ENCODE measurements at regions not wholly inside any gene's neighbourhood (a gene's known extent, or its start where the extent isn't known, plus 50 kb on each side); places are given as distances from the start of the nearest gene placed in this dataset.

- no peak overlapping the region for H3K4me3 ChIP-seq (ENCODE audit: low read depth in 2 of 2, low read length in 2 of 2)
- no peaks in the 10 kb centered on the region for H3K4me1 ChIP-seq (ENCODE audit: control insufficient read depth, insufficient read depth, low read length)
- in situ Hi-C loops (cut with HindIII; ENCODE audit: low pct_unique_long_range_greater_than_20kb, low sequenced_read_pairs): no loop called here
- no TSS peak for BruUV-seq (replicated peaks)
- no peak for DNase-seq (ENCODE audit: low read depth, low spot score)
- TF ChIP-seq POLR2AphosphoS5 (IDR thresholded peaks at IDR 0.05; ENCODE audit: low read depth, low read length): no peak
- TF ChIP-seq REST (IDR thresholded peaks at IDR 0.05; ENCODE audit: insufficient read depth in 1 of 2, low read depth in 2 of 2, low read length in 1 of 2): no peak
- no peak for TF ChIP-seq SIN3A (IDR thresholded peaks at IDR 0.05; ENCODE audit: borderline replicate concordance, insufficient read depth, low read depth, low read length)
- no peak for TF ChIP-seq CTCF (IDR thresholded peaks at IDR 0.05)
- no peak for TF ChIP-seq TCF7L2 (IDR thresholded peaks at IDR 0.05; ENCODE audit: low read depth, low read length)
- ATAC-seq: no peak
- ChIA-PET POLR2A (no interaction called here), CTCF (interaction anchor here (0.6 kb wide), 1 partner anchor 12 kb away, joined by 8 read pairs; no protein-coding TSS in a partner anchor)
- peaks cover 32% of the 10 kb centered on the region for H3K27me3 ChIP-seq (ENCODE audit: control insufficient read depth, insufficient read depth, low read length)
- H3K9me3 ChIP-seq (ENCODE audit: control insufficient read depth, insufficient read depth, low read depth, low read length): no peaks in the 10 kb centered on the region
- no peak overlapping the region for H3K27ac ChIP-seq (ENCODE audit: low read length)
- intact Hi-C loops (cut with micrococcal nuclease; ENCODE audit: unreplicated experiment): loop anchor here (5.0 to 10.0 kb wide), 2 partner anchors 760 to 1052 kb away; no protein-coding TSS in a partner anchor
- H3K36me3 ChIP-seq (ENCODE audit: control insufficient read depth, insufficient read depth, low read length): no peaks in the 10 kb centered on the region
Observed at GRCh38 chr10:117492504-117492903, 50.0 kb upstream of the EMX2 start.

- H3K4me1 ChIP-seq (ENCODE audit: control insufficient read depth, insufficient read depth, low read length): no peaks in the 10 kb centered on the region
- H3K9me3 ChIP-seq (ENCODE audit: control insufficient read depth, insufficient read depth, low read depth, low read length): no peaks in the 10 kb centered on the region
- intact Hi-C loops (cut with micrococcal nuclease; ENCODE audit: unreplicated experiment): no loop called here
- CTCF ChIA-PET: no interaction called here
- H3K27ac ChIP-seq (ENCODE audit: low read length): no peak overlapping the region
- in situ Hi-C loops (cut with HindIII; ENCODE audit: low pct_unique_long_range_greater_than_20kb, low sequenced_read_pairs): no loop called here
- no peak overlapping the region for H3K4me3 ChIP-seq (ENCODE audit: low read depth in 2 of 2, low read length in 2 of 2)
- BruUV-seq (replicated peaks): no TSS peak
- DNase-seq (ENCODE audit: low read depth, low spot score): no peak
- H3K27me3 ChIP-seq (ENCODE audit: control insufficient read depth, insufficient read depth, low read length): peaks cover 18% of the 10 kb centered on the region
- TF ChIP-seq POLR2AphosphoS5 (IDR thresholded peaks at IDR 0.05; ENCODE audit: low read depth, low read length) (no peak), REST (IDR thresholded peaks at IDR 0.05; ENCODE audit: insufficient read depth in 1 of 2, low read depth in 2 of 2, low read length in 1 of 2) (no peak), SIN3A (IDR thresholded peaks at IDR 0.05; ENCODE audit: borderline replicate concordance, insufficient read depth, low read depth, low read length) (no peak), TCF7L2 (IDR thresholded peaks at IDR 0.05; ENCODE audit: low read depth, low read length) (no peak), CTCF (IDR thresholded peaks at IDR 0.05) (no peak)
- ATAC-seq: no peak
- H3K36me3 ChIP-seq (ENCODE audit: control insufficient read depth, insufficient read depth, low read length): no peaks in the 10 kb centered on the region
- POLR2A ChIA-PET: no interaction called here
Observed at GRCh38 chr10:117488004-117488403, 54.5 kb upstream of the EMX2 start.
